Testis (tissue), 2 donors: ENCODE measurements at regions not wholly inside any gene's neighbourhood (a gene's known extent, or its start where the extent isn't known, plus 50 kb on each side); places are given as distances from the start of the nearest gene placed in this dataset.

Source experiments
- POLR2A ChIP-seq: fragments of 450-650 bp; IDR thresholded peaks from one replicate; pipeline ENCODE4 v1.6.1; 2017; ENCODE audit warnings: antibody characterized with exemption, mild to moderate bottlenecking, moderate library complexity
- TF ChIP-seq, protein P1 (sequence below), 3 experiments: fragments of 450-650 bp in 2 of 3; fragments of 200-600 bp in 1 of 3; sonication (generic) in 1 of 3; IDR thresholded peaks; one replicate each; pipeline ENCODE4 v1.5.1; 2016 to 2019; ENCODE audit warnings: antibody characterized with exemption in 3 of 3, mild to moderate bottlenecking in 2 of 3, moderate library complexity in 1 of 3

DNA sequence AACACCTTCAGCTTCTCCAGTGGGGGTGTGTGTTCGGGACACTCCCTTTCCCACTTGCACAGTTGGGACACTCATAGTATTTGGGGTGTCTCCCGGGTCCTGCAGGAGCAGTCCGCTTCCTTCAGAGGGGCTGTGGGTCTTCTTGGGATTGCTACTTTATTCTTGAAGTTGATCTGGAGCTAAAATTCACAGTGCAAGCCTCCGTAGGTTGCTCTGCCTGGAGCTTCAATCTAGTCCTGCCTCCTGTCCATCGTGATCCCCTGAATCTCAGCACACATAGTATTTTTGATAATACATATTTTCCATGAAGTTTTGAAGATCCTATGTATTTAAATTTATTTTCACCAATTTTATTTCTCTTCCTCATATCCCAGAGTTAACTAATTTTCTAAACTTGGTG lies 902.1 kb downstream of the LTN1 start:
- TF ChIP-seq, protein P1, sequence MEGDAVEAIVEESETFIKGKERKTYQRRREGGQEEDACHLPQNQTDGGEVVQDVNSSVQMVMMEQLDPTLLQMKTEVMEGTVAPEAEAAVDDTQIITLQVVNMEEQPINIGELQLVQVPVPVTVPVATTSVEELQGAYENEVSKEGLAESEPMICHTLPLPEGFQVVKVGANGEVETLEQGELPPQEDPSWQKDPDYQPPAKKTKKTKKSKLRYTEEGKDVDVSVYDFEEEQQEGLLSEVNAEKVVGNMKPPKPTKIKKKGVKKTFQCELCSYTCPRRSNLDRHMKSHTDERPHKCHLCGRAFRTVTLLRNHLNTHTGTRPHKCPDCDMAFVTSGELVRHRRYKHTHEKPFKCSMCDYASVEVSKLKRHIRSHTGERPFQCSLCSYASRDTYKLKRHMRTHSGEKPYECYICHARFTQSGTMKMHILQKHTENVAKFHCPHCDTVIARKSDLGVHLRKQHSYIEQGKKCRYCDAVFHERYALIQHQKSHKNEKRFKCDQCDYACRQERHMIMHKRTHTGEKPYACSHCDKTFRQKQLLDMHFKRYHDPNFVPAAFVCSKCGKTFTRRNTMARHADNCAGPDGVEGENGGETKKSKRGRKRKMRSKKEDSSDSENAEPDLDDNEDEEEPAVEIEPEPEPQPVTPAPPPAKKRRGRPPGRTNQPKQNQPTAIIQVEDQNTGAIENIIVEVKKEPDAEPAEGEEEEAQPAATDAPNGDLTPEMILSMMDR (IDR thresholded peaks at IDR 0.05), result no peak
- no peak for TF ChIP-seq POLR2A
